Stimulated activated CD4-positive, alpha-beta T cell treated with anti-CD3 and anti-CD28 coated beads, Interleukin-2, amount 100 ng/mL, for 24 hours (primary cell): ENCODE measurements at regions not wholly inside any gene's neighbourhood (a gene's known extent, or its start where the extent isn't known, plus 50 kb on each side); places are given as distances from the start of the nearest gene placed in this dataset.
"Not testable (repeated sequence)": the region's sequence is repeated elsewhere in the genome, so short reads cannot be mapped to it uniquely, and the experiment has no call there.

Experiments
- DNase-seq, 2 donors: peaks; one replicate each; pipeline ENCODE4 v3.0.0-alpha.2; 2020

GRCh38 chr12:105423237-105423636 lies 92.7 kb downstream of the C12orf75 start:
- no peak for DNase-seq

- DNase-seq: no peak
Observed at GRCh38 chr12:105423921-105424320, 93.4 kb downstream of the C12orf75 start.

GRCh38 chr12:105425254-105426174 lies 95.0 kb downstream of the C12orf75 start:
- DNase-seq: no peak

GRCh38 chr12:105426766-105427165 lies 96.3 kb downstream of the C12orf75 start:
- DNase-seq: no peak

GRCh38 chr12:105427883-105428282 lies 97.4 kb downstream of the C12orf75 start:
- DNase-seq: no peak

GRCh38 chr12:105428793-105429395 lies 98.4 kb downstream of the C12orf75 start:
- no peak for DNase-seq

GRCh38 chr12:105429511-105429910 lies 99.0 kb downstream of the C12orf75 start:
- DNase-seq: no peak

- DNase-seq: no peak
Observed at GRCh38 chr12:105431537-105432100, 101.1 kb downstream of the C12orf75 start.

GRCh38 chr12:105433804-105434203 lies 103.3 kb downstream of the C12orf75 start:
- no peak for DNase-seq

GRCh38 chr12:105436636-105437035 lies 106.1 kb downstream of the C12orf75 start:
- DNase-seq: no peak

- DNase-seq: no peak
Observed at GRCh38 chr12:105440037-105440664, 109.7 kb downstream of the C12orf75 start.

GRCh38 chr12:105443802-105444652 lies 113.5 kb downstream of the C12orf75 start:
- DNase-seq: no peak

- DNase-seq: no peak
Observed at GRCh38 chr12:105444653-105445102, 114.2 kb downstream of the C12orf75 start.

- DNase-seq: no peak
Observed at GRCh38 chr12:105445249-105445648, 114.8 kb downstream of the C12orf75 start.

- DNase-seq: no peak
Observed at GRCh38 chr12:105445649-105446048, 115.2 kb downstream of the C12orf75 start.

- DNase-seq: not testable (repeated sequence)
Observed at GRCh38 chr12:105446460-105446859, 116.0 kb downstream of the C12orf75 start.

GRCh38 chr12:105449431-105449830 lies 118.9 kb downstream of the C12orf75 start:
- DNase-seq: no peak

GRCh38 chr12:105451211-105451610 lies 120.7 kb downstream of the C12orf75 start:
- DNase-seq: no peak

- DNase-seq: no peak
Observed at GRCh38 chr12:105451798-105452197, 121.3 kb downstream of the C12orf75 start.

- DNase-seq: no peak
Observed at GRCh38 chr12:105453316-105453715, 122.8 kb downstream of the C12orf75 start.

- DNase-seq: no peak
Observed at GRCh38 chr12:105454688-105455087, 124.2 kb downstream of the C12orf75 start.

- DNase-seq: no peak
Observed at GRCh38 chr12:105455261-105455660, 124.8 kb downstream of the C12orf75 start.
